ENCODE measurements at regions not wholly inside any gene's neighbourhood (a gene's known extent, or its start where the extent isn't known, plus 50 kb on each side); places are given as distances from the start of the nearest gene placed in this dataset.

DNA sequence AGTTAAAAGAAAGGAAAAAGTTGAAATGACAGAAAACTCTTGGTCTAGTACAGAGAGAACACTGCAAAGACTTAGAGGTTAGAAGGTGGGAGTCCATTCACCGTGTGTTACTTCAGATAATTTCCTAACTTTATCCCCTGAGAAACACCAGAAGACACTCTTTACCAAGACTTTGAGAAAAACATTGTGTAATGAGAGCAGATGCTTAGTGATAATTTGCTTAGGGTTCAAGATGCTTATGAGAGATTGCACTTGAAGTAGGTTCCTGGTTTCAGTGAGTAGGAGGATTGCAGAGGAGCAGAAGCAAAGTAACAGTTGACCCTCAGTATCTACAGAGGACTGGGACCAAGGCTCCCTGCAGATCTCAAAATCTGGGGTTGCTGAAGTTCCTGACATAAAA is 594.1 kb downstream of the NR2F2 start:
- TF ChIP-seq, protein P1, sequence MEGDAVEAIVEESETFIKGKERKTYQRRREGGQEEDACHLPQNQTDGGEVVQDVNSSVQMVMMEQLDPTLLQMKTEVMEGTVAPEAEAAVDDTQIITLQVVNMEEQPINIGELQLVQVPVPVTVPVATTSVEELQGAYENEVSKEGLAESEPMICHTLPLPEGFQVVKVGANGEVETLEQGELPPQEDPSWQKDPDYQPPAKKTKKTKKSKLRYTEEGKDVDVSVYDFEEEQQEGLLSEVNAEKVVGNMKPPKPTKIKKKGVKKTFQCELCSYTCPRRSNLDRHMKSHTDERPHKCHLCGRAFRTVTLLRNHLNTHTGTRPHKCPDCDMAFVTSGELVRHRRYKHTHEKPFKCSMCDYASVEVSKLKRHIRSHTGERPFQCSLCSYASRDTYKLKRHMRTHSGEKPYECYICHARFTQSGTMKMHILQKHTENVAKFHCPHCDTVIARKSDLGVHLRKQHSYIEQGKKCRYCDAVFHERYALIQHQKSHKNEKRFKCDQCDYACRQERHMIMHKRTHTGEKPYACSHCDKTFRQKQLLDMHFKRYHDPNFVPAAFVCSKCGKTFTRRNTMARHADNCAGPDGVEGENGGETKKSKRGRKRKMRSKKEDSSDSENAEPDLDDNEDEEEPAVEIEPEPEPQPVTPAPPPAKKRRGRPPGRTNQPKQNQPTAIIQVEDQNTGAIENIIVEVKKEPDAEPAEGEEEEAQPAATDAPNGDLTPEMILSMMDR (IDR thresholded peaks at IDR 0.05; ENCODE audit: low read depth, low read length), result no peak
- no peak for TF ChIP-seq EZH2phosphoT487 (IDR thresholded peaks at IDR 0.05; ENCODE audit: low read depth)

Data from OCI-LY3 (cell line).